H9 (cell line): ENCODE measurements at regions not wholly inside any gene's neighbourhood (a gene's known extent, or its start where the extent isn't known, plus 50 kb on each side); places are given as distances from the start of the nearest gene placed in this dataset.

Experiments used
- DNase-seq: peaks from one replicate; pipeline ENCODE4 v3.0.0-alpha.2; 2017
- H2AFZ ChIP-seq: one replicate; pipeline ENCODE4 v1.6.1; 2013; ENCODE audit warnings: mild to moderate bottlenecking, low read length, control low read depth, moderate library complexity
- H2AK5ac ChIP-seq: 2 replicates; pipeline ENCODE4 v1.6.1; 2013; ENCODE audit warnings: low read length, control low read depth, mixed read lengths; ENCODE audit not compliant: insufficient read length
- H2BK120ac ChIP-seq: one replicate; pipeline ENCODE4 v1.6.1; 2013; ENCODE audit warnings: low read depth, mild to moderate bottlenecking, low read length, control low read depth, inconsistent platforms; ENCODE audit not compliant: poor library complexity, severe bottlenecking
- H2BK12ac ChIP-seq: 2 replicates; pipeline ENCODE4 v1.6.1; 2013; ENCODE audit warnings: low read length, control low read depth, mixed read lengths, low read depth; ENCODE audit not compliant: insufficient read length
- H2BK15ac ChIP-seq: 2 replicates; pipeline ENCODE4 v1.6.1; 2013; ENCODE audit warnings: low read depth, low read length, control low read depth
- H2BK20ac ChIP-seq: one replicate; pipeline ENCODE4 v1.6.1; 2013; ENCODE audit warnings: low read depth, mild to moderate bottlenecking, low read length, control low read depth, inconsistent platforms; ENCODE audit not compliant: poor library complexity, severe bottlenecking
- H2BK5ac ChIP-seq: 2 replicates; pipeline ENCODE4 v1.6.1; 2013; ENCODE audit warnings: low read length, control low read depth, mixed read lengths; ENCODE audit not compliant: insufficient read length
- H3K14ac ChIP-seq: 2 replicates; pipeline ENCODE4 v1.6.1; 2013; ENCODE audit warnings: low read length, control low read depth; ENCODE audit not compliant: insufficient read depth
- H3K18ac ChIP-seq: 2 replicates; pipeline ENCODE4 v1.6.1; 2013; ENCODE audit warnings: low read depth, mild to moderate bottlenecking, mixed read lengths, low read length, control low read depth; ENCODE audit not compliant: insufficient read length
- H3K23ac ChIP-seq: 2 replicates; pipeline ENCODE4 v1.6.1; 2013; ENCODE audit warnings: low read length, control low read depth, mixed read lengths, low read depth; ENCODE audit not compliant: insufficient read length
- H3K23me2 ChIP-seq: 2 replicates; pipeline ENCODE4 v1.6.1; 2013; ENCODE audit warnings: low read depth, mild to moderate bottlenecking, mixed read lengths, low read length, control low read depth; ENCODE audit not compliant: insufficient read length, poor library complexity, severe bottlenecking
- H3K27ac ChIP-seq: 2 replicates; pipeline ENCODE4 v1.5.1; 2013; ENCODE audit warnings: low read length, control low read depth, mixed read lengths, low read depth; ENCODE audit not compliant: insufficient read length
- H3K27me3 ChIP-seq: 2 replicates; pipeline ENCODE4 v1.6.1; 2013; ENCODE audit warnings: low read length, control low read depth, inconsistent platforms; ENCODE audit not compliant: insufficient read depth
- H3K4ac ChIP-seq: 2 replicates; pipeline ENCODE4 v1.6.1; 2013; ENCODE audit warnings: low read depth, mild to moderate bottlenecking, control low read depth, inconsistent platforms, low read length, moderate library complexity
- H3K4me1 ChIP-seq: 2 replicates; pipeline ENCODE4 v1.6.1; 2013; ENCODE audit warnings: low read length, control low read depth, inconsistent platforms; ENCODE audit not compliant: insufficient read depth
- H3K4me2 ChIP-seq: 2 replicates; pipeline ENCODE4 v1.6.1; 2013; ENCODE audit warnings: low read length, control low read depth, mixed read lengths; ENCODE audit not compliant: insufficient read length, insufficient read depth
- H3K56ac ChIP-seq: 2 replicates; pipeline ENCODE4 v1.6.1; 2013; ENCODE audit warnings: low read depth, mild to moderate bottlenecking, mixed read lengths, low read length, control low read depth; ENCODE audit not compliant: insufficient read length
- H3K79me1 ChIP-seq: 2 replicates; pipeline ENCODE4 v1.6.1; 2013; ENCODE audit warnings: low read depth, mild to moderate bottlenecking, moderate library complexity, low read length, control low read depth, inconsistent platforms; ENCODE audit not compliant: insufficient read depth, poor library complexity, severe bottlenecking
- H3K79me2 ChIP-seq: 2 replicates; pipeline ENCODE4 v1.6.1; 2013; ENCODE audit warnings: low read length, control low read depth, inconsistent platforms; ENCODE audit not compliant: insufficient read depth
- H3K9ac ChIP-seq: 2 replicates; pipeline ENCODE4 v1.6.1; 2013; ENCODE audit warnings: low read length, control low read depth, mixed read lengths; ENCODE audit not compliant: insufficient read length; ENCODE audit errors: extremely low read depth
- H3K9me3 ChIP-seq: one replicate; pipeline ENCODE4 v1.6.1; 2013; ENCODE audit warnings: low read depth, low read length, inconsistent platforms; ENCODE audit not compliant: control insufficient read depth
- H3T11ph ChIP-seq: one replicate; pipeline ENCODE4 v1.6.1; 2013; ENCODE audit warnings: mild to moderate bottlenecking, low read length, control low read depth, inconsistent platforms
- H4K20me1 ChIP-seq: one replicate; pipeline ENCODE4 v1.6.1; 2013; ENCODE audit not compliant: control insufficient read depth, insufficient read length, insufficient read depth
- H4K5ac ChIP-seq: 2 replicates; pipeline ENCODE4 v1.6.1; 2013; ENCODE audit warnings: low read depth, mild to moderate bottlenecking, mixed read lengths, low read length, control low read depth; ENCODE audit not compliant: insufficient read length
- H4K8ac ChIP-seq: replicated peaks from 2 replicates; pipeline ENCODE4 v1.6.1; 2013; ENCODE audit warnings: low read length, control low read depth, mixed read lengths, low read depth; ENCODE audit not compliant: insufficient read length
- H4K91ac ChIP-seq: 2 replicates; pipeline ENCODE4 v1.6.1; 2013; ENCODE audit warnings: low read depth, mild to moderate bottlenecking, moderate library complexity, mixed read lengths, low read length, control low read depth; ENCODE audit not compliant: insufficient read length
- H3K27ac Mint-ChIP-seq, 3 experiments: 2 replicates in 2 of 3; 3 replicates in 1 of 3; pipeline ENCODE4 v1.8.0; 2020 to 2021; ENCODE audit warnings: mixed read lengths in 3 of 3, mild to moderate bottlenecking in 1 of 3, moderate library complexity in 1 of 3
- H3K27me3 Mint-ChIP-seq: 2 replicates; pipeline ENCODE4 v1.8.0; 2021; ENCODE audit warnings: low read depth, mild to moderate bottlenecking, moderate library complexity, mixed read lengths
- H3K36me3 Mint-ChIP-seq, 3 experiments: 2 replicates in 2 of 3; 3 replicates in 1 of 3; pipeline ENCODE4 v1.8.0; 2020 to 2021; ENCODE audit warnings: low read depth in 3 of 3, mixed read lengths in 3 of 3; ENCODE audit not compliant: insufficient read depth in 1 of 3
- H3K4me1 Mint-ChIP-seq, 2 experiments: 2 replicates each; pipeline ENCODE4 v1.8.0; 2020; ENCODE audit warnings: mixed read lengths in 2 of 2
- H3K4me3 Mint-ChIP-seq, 2 experiments: 2 replicates in 1 of 2; 3 replicates in 1 of 2; pipeline ENCODE4 v1.8.0; 2020 to 2021; ENCODE audit warnings: mild to moderate bottlenecking in 2 of 2, mixed read lengths in 2 of 2, moderate library complexity in 1 of 2
- H3K9me3 Mint-ChIP-seq, 2 experiments: 2 replicates in 1 of 2; 3 replicates in 1 of 2; pipeline ENCODE4 v1.8.0; 2020; ENCODE audit warnings: mild to moderate bottlenecking in 2 of 2, mixed read lengths in 2 of 2, moderate library complexity in 1 of 2
- CTCF ChIP-seq: fragments of 200-600 bp; sonication (generic); conservative IDR thresholded peaks from 3 replicates; pipeline ENCODE4 v1.8.0; 2021; ENCODE audit warnings: antibody characterized with exemption, mild to moderate bottlenecking
- WGBS: extraction: QIAGEN DNeasy Blood & Tissue Kit; methylation state at CpG from one replicate; pipeline ENCODE4 v1.1.7; 2013; ENCODE audit warnings: missing lambda C conversion rate, low lambda C conversion rate, mixed read lengths; ENCODE audit not compliant: insufficient read length; ENCODE audit errors: extremely low coverage; 5-methylcytosine and 5-hydroxymethylcytosine counted together

GRCh38 chr7:68420342-68421192 is 1177.7 kb upstream of the AUTS2 start:
- Histone ChIP-seq H3K27me3 (no peaks in the 10 kb centered on the region), H2BK15ac (no peak overlapping the region), H3K9ac (no peak overlapping the region), H3K79me1 (no peaks in the 10 kb centered on the region), H2BK20ac (no peak overlapping the region), H3K23me2 (no peaks in the 10 kb centered on the region), H3K79me2 (no peaks in the 10 kb centered on the region), H3K14ac (no peak overlapping the region), H3K18ac (no peak overlapping the region), H3K27ac (no peak overlapping the region), H3K56ac (no peak overlapping the region), H3T11ph (no peak overlapping the region), H4K8ac (no peak overlapping the region), H3K4me2 (no peak overlapping the region), H3K4ac (no peak overlapping the region), H4K20me1 (no peaks in the 10 kb centered on the region), H3K4me1 (no peaks in the 10 kb centered on the region), H3K23ac (no peak overlapping the region), H2AK5ac (no peak overlapping the region), H2BK12ac (no peak overlapping the region), H2AFZ (no peak overlapping the region), H4K91ac (no peak overlapping the region), H4K5ac (no peak overlapping the region), H3K9me3 (no peaks in the 10 kb centered on the region), H2BK5ac (no peak overlapping the region), H2BK120ac (no peak overlapping the region)
- Mint-ChIP-seq H3K27ac (no peak overlapping the region), H3K4me3 (no peak overlapping the region), H3K4me1 (peaks cover 16 to 20% of the 10 kb centered on the region in 2 experiments), H3K9me3 (peaks cover 10 to 16% of the 10 kb centered on the region in 2 experiments; a peak in 4 of 5 replicates), H3K27me3 (no peaks in the 10 kb centered on the region), H3K36me3 (peaks cover 0 to 17% (median 3%) of the 10 kb centered on the region in 3 experiments; a peak in 3 of 7 replicates)
- no peak for TF ChIP-seq CTCF
- no CpG with 5 or more reads among the region's 11 CpGs for WGBS
- DNase-seq: no peak
